ENCODE measurements at regions not wholly inside any gene's neighbourhood (a gene's known extent, or its start where the extent isn't known, plus 50 kb on each side); places are given as distances from the start of the nearest gene placed in this dataset.

- TF ChIP-seq, protein P1, sequence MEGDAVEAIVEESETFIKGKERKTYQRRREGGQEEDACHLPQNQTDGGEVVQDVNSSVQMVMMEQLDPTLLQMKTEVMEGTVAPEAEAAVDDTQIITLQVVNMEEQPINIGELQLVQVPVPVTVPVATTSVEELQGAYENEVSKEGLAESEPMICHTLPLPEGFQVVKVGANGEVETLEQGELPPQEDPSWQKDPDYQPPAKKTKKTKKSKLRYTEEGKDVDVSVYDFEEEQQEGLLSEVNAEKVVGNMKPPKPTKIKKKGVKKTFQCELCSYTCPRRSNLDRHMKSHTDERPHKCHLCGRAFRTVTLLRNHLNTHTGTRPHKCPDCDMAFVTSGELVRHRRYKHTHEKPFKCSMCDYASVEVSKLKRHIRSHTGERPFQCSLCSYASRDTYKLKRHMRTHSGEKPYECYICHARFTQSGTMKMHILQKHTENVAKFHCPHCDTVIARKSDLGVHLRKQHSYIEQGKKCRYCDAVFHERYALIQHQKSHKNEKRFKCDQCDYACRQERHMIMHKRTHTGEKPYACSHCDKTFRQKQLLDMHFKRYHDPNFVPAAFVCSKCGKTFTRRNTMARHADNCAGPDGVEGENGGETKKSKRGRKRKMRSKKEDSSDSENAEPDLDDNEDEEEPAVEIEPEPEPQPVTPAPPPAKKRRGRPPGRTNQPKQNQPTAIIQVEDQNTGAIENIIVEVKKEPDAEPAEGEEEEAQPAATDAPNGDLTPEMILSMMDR (conservative IDR thresholded peaks at IDR 0.05), result no peak
- H3K4me3 Mint-ChIP-seq, result no peak overlapping the region
- no peak for DNase-seq (ENCODE audit: low read depth, low spot score)
- peaks cover 11% of the 10 kb centered on the region for H3K9me3 Mint-ChIP-seq
- no peaks in the 10 kb centered on the region for H3K27me3 Mint-ChIP-seq (ENCODE audit: low read depth)
- peaks cover 4% of the 10 kb centered on the region for H3K4me1 Mint-ChIP-seq
- no peak overlapping the region for H3K27ac Mint-ChIP-seq (ENCODE audit: unreplicated experiment)
- no peaks in the 10 kb centered on the region for H3K36me3 Mint-ChIP-seq (ENCODE audit: low read depth)
Measured at GRCh38 chr9:20189871-20190270, 401.0 kb upstream of the SLC24A2 start.

- no peaks in the 10 kb centered on the region for H3K27me3 Mint-ChIP-seq (ENCODE audit: low read depth)
- no peak overlapping the region for H3K4me3 Mint-ChIP-seq
- no peak for DNase-seq (ENCODE audit: low read depth, low spot score)
- peaks cover 8% of the 10 kb centered on the region for H3K9me3 Mint-ChIP-seq
- no peaks in the 10 kb centered on the region for H3K36me3 Mint-ChIP-seq (ENCODE audit: low read depth)
- TF ChIP-seq, protein P1 (conservative IDR thresholded peaks at IDR 0.05), result no peak
- H3K27ac Mint-ChIP-seq (ENCODE audit: unreplicated experiment), result no peak overlapping the region
- peaks cover 4% of the 10 kb centered on the region for H3K4me1 Mint-ChIP-seq
Measured at GRCh38 chr9:20188616-20189369, 400.0 kb upstream of the SLC24A2 start.

DNA sequence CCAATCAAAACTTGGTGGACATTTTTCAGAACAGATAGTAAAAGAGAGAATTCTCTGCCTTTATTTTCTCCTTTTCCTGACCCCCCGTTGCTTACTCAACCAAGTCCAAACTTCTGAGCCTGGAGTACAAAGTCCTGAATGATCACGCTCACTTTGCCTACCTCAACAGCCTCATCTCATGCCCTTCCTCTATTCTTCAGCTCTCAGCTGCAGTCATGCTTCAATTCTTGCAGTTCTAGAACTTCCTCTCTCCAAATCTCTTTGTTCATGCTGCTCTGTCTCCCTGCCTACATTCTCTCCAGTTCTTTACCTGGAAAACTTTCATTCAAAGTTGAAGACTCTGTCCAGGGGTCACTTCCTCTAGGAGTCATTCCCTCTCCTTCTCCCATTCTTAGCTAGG lies 398.5 kb upstream of the SLC24A2 start:
- peaks cover 12% of the 10 kb centered on the region for H3K9me3 Mint-ChIP-seq
- H3K27ac Mint-ChIP-seq (ENCODE audit: unreplicated experiment), result no peak overlapping the region
- H3K36me3 Mint-ChIP-seq (ENCODE audit: low read depth), result no peaks in the 10 kb centered on the region
- H3K4me1 Mint-ChIP-seq, result peaks cover 4% of the 10 kb centered on the region
- DNase-seq (ENCODE audit: low read depth, low spot score), result no peak
- H3K4me3 Mint-ChIP-seq, result no peak overlapping the region
- no peaks in the 10 kb centered on the region for H3K27me3 Mint-ChIP-seq (ENCODE audit: low read depth)
- TF ChIP-seq, protein P1 (conservative IDR thresholded peaks at IDR 0.05), result no peak

GRCh38 chr9:20186823-20187222 lies 398.0 kb upstream of the SLC24A2 start:
- no peak for DNase-seq (ENCODE audit: low read depth, low spot score)
- Mint-ChIP-seq H3K9me3 (peaks cover 12% of the 10 kb centered on the region), H3K27me3 (ENCODE audit: low read depth) (no peaks in the 10 kb centered on the region), H3K36me3 (ENCODE audit: low read depth) (no peaks in the 10 kb centered on the region), H3K4me1 (peaks cover 4% of the 10 kb centered on the region), H3K4me3 (no peak overlapping the region), H3K27ac (ENCODE audit: unreplicated experiment) (no peak overlapping the region)
- TF ChIP-seq, protein P1 (conservative IDR thresholded peaks at IDR 0.05), result no peak

DNA sequence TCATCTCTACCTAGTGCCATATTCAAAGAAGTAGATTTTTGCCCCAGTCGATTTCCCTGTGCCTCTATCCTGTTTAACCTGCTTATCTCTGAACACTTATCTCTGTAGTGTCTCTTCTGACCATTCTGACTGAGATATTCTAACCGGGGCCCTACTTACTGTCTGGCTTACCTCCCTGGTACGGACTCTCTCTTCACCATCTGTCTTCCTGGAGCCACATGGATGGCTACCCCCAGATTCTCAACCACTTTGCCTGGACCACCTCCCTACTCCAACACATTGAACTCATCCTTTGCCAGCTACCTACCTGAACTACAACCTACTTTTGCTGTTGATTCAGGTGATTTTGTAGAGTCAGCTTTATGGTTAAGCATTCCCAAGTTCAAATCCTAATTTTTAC lies 397.4 kb upstream of the SLC24A2 start:
- no peak for DNase-seq (ENCODE audit: low read depth, low spot score)
- TF ChIP-seq, protein P1 (conservative IDR thresholded peaks at IDR 0.05), result no peak
- Mint-ChIP-seq H3K4me3 (no peak overlapping the region), H3K36me3 (ENCODE audit: low read depth) (no peaks in the 10 kb centered on the region), H3K4me1 (peaks cover 4% of the 10 kb centered on the region), H3K27me3 (ENCODE audit: low read depth) (no peaks in the 10 kb centered on the region), H3K27ac (ENCODE audit: unreplicated experiment) (no peak overlapping the region), H3K9me3 (peaks cover 12% of the 10 kb centered on the region)
